MM.1S (cell line): ENCODE measurements at regions not wholly inside any gene's neighbourhood (a gene's known extent, or its start where the extent isn't known, plus 50 kb on each side); places are given as distances from the start of the nearest gene placed in this dataset.

Source experiments
- CTCF ChIP-seq: fragments of 300-600 bp; sonication (generic); IDR thresholded peaks from 2 replicates; pipeline ENCODE4 v1.5.1; 2016; ENCODE audit warnings: antibody characterized with exemption, low read length, mixed read lengths
- EZH2phosphoT487 ChIP-seq: fragments of 300-600 bp; sonication (generic); IDR thresholded peaks from 2 replicates; pipeline ENCODE4 v1.6.1; 2018; ENCODE audit warnings: antibody characterized with exemption, low read length

- TF ChIP-seq CTCF, result no peak
- TF ChIP-seq EZH2phosphoT487, result no peak
These were observed 417.4 kb downstream of the TLL1 start for GRCh38 chr4:166290426-166290825.
